Right atrium auricular region (tissue), 2 donors: ENCODE measurements at regions not wholly inside any gene's neighbourhood (a gene's known extent, or its start where the extent isn't known, plus 50 kb on each side); places are given as distances from the start of the nearest gene placed in this dataset.

Source experiments
- DNase-seq: peaks from one replicate; pipeline ENCODE4 v3.0.0-alpha.2; 2019; ENCODE audit warnings: low spot score
- H3K27ac ChIP-seq, 2 donors: fragments of 200-600 bp; sonication (generic); 1 replicate in 1 of 2; 2 replicates in 1 of 2; pipeline ENCODE4 v1.5.1; 2016 to 2019
- H3K27me3 ChIP-seq, 2 donors: fragments of 200-600 bp; sonication (generic); one replicate each; pipeline versions ENCODE4 v1.5.1 to v1.6.0; 2017 to 2019
- H3K36me3 ChIP-seq: fragments of 200-600 bp; sonication (generic); one replicate; pipeline ENCODE4 v1.5.1; 2016
- H3K4me1 ChIP-seq, 2 donors: fragments of 200-600 bp; sonication (generic); one replicate each; pipeline versions ENCODE4 v1.5.1 to v1.6.0; 2017 to 2019
- H3K4me3 ChIP-seq, 2 donors: fragments of 200-600 bp; sonication (generic); 1 replicate in 1 of 2; 2 replicates in 1 of 2; pipeline ENCODE4 v1.5.1; 2017 to 2019; ENCODE audit warnings: mild to moderate bottlenecking in 1 of 2, moderate library complexity in 1 of 2
- H3K9me3 ChIP-seq, 2 donors: fragments of 200-600 bp; sonication (generic); one replicate each; pipeline ENCODE4 v1.5.1; 2019
- CTCF ChIP-seq, 2 donors: fragments of 200-600 bp; sonication (generic); IDR thresholded peaks; one replicate each; pipeline ENCODE4 v1.5.1; 2019; ENCODE audit warnings: antibody characterized with exemption in 2 of 2

- H3K27me3 ChIP-seq, result no peaks in the 10 kb centered on the region
- no peak overlapping the region for H3K27ac ChIP-seq
- TF ChIP-seq CTCF (IDR thresholded peaks at IDR 0.05), result no peak
- no peak for DNase-seq
- no peaks in the 10 kb centered on the region for H3K9me3 ChIP-seq
- no peak overlapping the region for H3K4me3 ChIP-seq
- no peaks in the 10 kb centered on the region for H3K36me3 ChIP-seq
- no peaks in the 10 kb centered on the region for H3K4me1 ChIP-seq
These were observed 208.2 kb upstream of the INHBA start for GRCh38 chr7:41910940-41911600.

DNA sequence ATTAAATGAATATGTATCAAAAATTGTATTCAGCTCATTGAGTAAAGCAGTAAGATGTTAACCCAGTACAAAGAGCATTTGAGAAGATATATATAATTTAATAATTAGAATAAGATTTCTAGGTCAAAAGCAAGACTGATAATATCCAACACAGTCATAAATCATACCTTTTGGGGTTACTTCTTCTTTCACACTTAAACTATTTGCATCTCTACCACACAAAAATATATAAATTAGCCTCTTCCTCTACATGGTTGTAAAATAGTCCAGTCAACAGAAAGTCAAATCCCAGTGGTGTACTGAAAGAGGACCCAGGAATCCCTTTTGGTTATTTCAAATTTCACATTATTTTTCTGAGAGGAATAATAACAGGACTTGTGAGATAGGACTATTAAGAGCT lies 204.6 kb upstream of the INHBA start:
- Histone ChIP-seq H3K27me3 (no peaks in the 10 kb centered on the region), H3K27ac (no peak overlapping the region), H3K4me1 (no peaks in the 10 kb centered on the region), H3K4me3 (no peak overlapping the region), H3K36me3 (no peaks in the 10 kb centered on the region), H3K9me3 (no peaks in the 10 kb centered on the region)
- no peak for TF ChIP-seq CTCF (IDR thresholded peaks at IDR 0.05)
- DNase-seq, result no peak

GRCh38 chr7:41900532-41900931 lies 197.6 kb upstream of the INHBA start:
- H3K4me3 ChIP-seq, result no peak overlapping the region
- no peaks in the 10 kb centered on the region for H3K4me1 ChIP-seq
- no peaks in the 10 kb centered on the region for H3K9me3 ChIP-seq
- no peak for TF ChIP-seq CTCF (IDR thresholded peaks at IDR 0.05)
- DNase-seq, result no peak
- no peaks in the 10 kb centered on the region for H3K27me3 ChIP-seq
- H3K27ac ChIP-seq, result no peak overlapping the region
- no peaks in the 10 kb centered on the region for H3K36me3 ChIP-seq

- Histone ChIP-seq H3K27ac (no peak overlapping the region), H3K9me3 (no peaks in the 10 kb centered on the region), H3K4me1 (no peaks in the 10 kb centered on the region), H3K36me3 (no peaks in the 10 kb centered on the region), H3K4me3 (no peak overlapping the region), H3K27me3 (no peaks in the 10 kb centered on the region)
- TF ChIP-seq CTCF (IDR thresholded peaks at IDR 0.05), result no peak
- no peak for DNase-seq
These were observed 197.0 kb upstream of the INHBA start for GRCh38 chr7:41899823-41900433.

GRCh38 chr7:41893656-41894055 lies 190.8 kb upstream of the INHBA start:
- Histone ChIP-seq H3K27me3 (no peaks in the 10 kb centered on the region), H3K4me1 (no peaks in the 10 kb centered on the region), H3K4me3 (no peak overlapping the region), H3K36me3 (no peaks in the 10 kb centered on the region), H3K9me3 (no peaks in the 10 kb centered on the region), H3K27ac (no peak overlapping the region)
- no peak for TF ChIP-seq CTCF (IDR thresholded peaks at IDR 0.05)
- DNase-seq, result no peak
